ENCODE measurements at regions not wholly inside any gene's neighbourhood (a gene's known extent, or its start where the extent isn't known, plus 50 kb on each side); places are given as distances from the start of the nearest gene placed in this dataset.

GRCh38 chr10:78815702-78816334 lies 252.9 kb upstream of the ZMIZ1 start:
- no peak overlapping the region for H3K4me3 ChIP-seq (ENCODE audit: low read depth, low read length)
- no peak for TF ChIP-seq CTCF (IDR thresholded peaks at IDR 0.05; ENCODE audit: low read depth, low read length, missing control alignments)
- in situ Hi-C loops (cut with HindIII; ENCODE audit: low sequenced_read_pairs), result no loop called here
- no peak for DNase-seq (ENCODE audit: low read depth)

GRCh38 chr10:78817361-78817760 lies 251.4 kb upstream of the ZMIZ1 start:
- no peak for DNase-seq (ENCODE audit: low read depth)
- in situ Hi-C loops (cut with HindIII; ENCODE audit: low sequenced_read_pairs), result no loop called here
- no peak for TF ChIP-seq CTCF (IDR thresholded peaks at IDR 0.05; ENCODE audit: low read depth, low read length, missing control alignments)
- no peak overlapping the region for H3K4me3 ChIP-seq (ENCODE audit: low read depth, low read length)

GRCh38 chr10:78817804-78818203 lies 251.0 kb upstream of the ZMIZ1 start:
- DNase-seq (ENCODE audit: low read depth), result no peak
- no peak for TF ChIP-seq CTCF (IDR thresholded peaks at IDR 0.05; ENCODE audit: low read depth, low read length, missing control alignments)
- no peak overlapping the region for H3K4me3 ChIP-seq (ENCODE audit: low read depth, low read length)
- in situ Hi-C loops (cut with HindIII; ENCODE audit: low sequenced_read_pairs), result no loop called here

GRCh38 chr10:78819361-78820006 lies 249.3 kb upstream of the ZMIZ1 start:
- no peak for TF ChIP-seq CTCF (IDR thresholded peaks at IDR 0.05; ENCODE audit: low read depth, low read length, missing control alignments)
- in situ Hi-C loops (cut with HindIII; ENCODE audit: low sequenced_read_pairs), result no loop called here
- H3K4me3 ChIP-seq (ENCODE audit: low read depth, low read length), result no peak overlapping the region
- DNase-seq (ENCODE audit: low read depth), result no peak

GRCh38 chr10:78820007-78820362 lies 248.8 kb upstream of the ZMIZ1 start:
- TF ChIP-seq CTCF (IDR thresholded peaks at IDR 0.05; ENCODE audit: low read depth, low read length, missing control alignments), result no peak
- DNase-seq (ENCODE audit: low read depth), result no peak
- in situ Hi-C loops (cut with HindIII; ENCODE audit: low sequenced_read_pairs), result no loop called here
- H3K4me3 ChIP-seq (ENCODE audit: low read depth, low read length), result no peak overlapping the region

- TF ChIP-seq CTCF (IDR thresholded peaks at IDR 0.05; ENCODE audit: low read depth, low read length, missing control alignments), result no peak
- in situ Hi-C loops (cut with HindIII; ENCODE audit: low sequenced_read_pairs), result no loop called here
- no peak overlapping the region for H3K4me3 ChIP-seq (ENCODE audit: low read depth, low read length)
- no peak for DNase-seq (ENCODE audit: low read depth)
Observed at GRCh38 chr10:78821052-78821451, 247.7 kb upstream of the ZMIZ1 start.
